DOHH2 (cell line): ENCODE measurements at regions not wholly inside any gene's neighbourhood (a gene's known extent, or its start where the extent isn't known, plus 50 kb on each side); places are given as distances from the start of the nearest gene placed in this dataset.

Experiments
- CTCF ChIP-seq: fragments of 200-600 bp; sonication (generic); IDR thresholded peaks from one replicate; pipeline ENCODE4 v1.5.1; 2014; ENCODE audit warnings: antibody characterized with exemption, mild to moderate bottlenecking, low read depth, low read length; ENCODE audit not compliant: poor library complexity, severe bottlenecking
- EZH2phosphoT487 ChIP-seq: fragments of 200-600 bp; sonication (generic); IDR thresholded peaks from 2 replicates; pipeline ENCODE4 v1.6.1; 2017; ENCODE audit warnings: borderline replicate concordance, mild to moderate bottlenecking, antibody characterized with exemption, low read length, moderate library complexity, mixed read lengths

GRCh38 chr7:81887098-81888090, 117.5 kb upstream of the HGF start:
- TF ChIP-seq CTCF (no peak), EZH2phosphoT487 (no peak)
